ENCODE measurements at regions not wholly inside any gene's neighbourhood (a gene's known extent, or its start where the extent isn't known, plus 50 kb on each side); places are given as distances from the start of the nearest gene placed in this dataset.

DNA sequence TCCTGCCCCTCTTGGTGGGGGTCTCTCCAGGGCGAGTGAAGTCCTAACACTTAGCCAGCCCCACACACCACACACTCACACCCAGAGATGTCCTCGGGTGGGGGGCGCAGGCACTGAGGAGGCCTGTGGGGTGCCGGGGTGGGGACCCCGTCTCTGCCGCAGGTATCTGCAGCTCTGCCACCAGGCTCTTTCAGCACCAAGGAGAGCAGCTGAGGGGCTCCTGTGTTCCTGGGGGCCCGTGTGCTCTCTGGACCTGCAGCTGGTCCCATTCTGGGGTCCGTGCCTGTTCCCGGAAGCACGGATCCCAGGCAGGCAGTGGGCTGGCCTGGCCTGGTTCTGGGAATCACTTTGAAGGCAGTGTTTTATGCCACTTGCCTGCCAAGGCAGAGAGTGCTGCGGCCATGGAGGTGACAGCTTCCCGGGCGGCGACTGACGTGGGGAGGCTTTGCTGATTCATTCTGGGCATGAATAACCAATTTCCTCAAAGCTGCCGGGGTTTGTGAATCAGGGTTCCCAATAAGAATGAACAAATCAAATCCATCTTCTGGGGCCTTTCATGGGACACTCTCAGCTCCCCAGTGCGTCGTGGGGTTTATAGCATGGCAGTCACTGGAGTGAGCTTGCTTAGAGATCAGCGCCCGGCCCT lies 54.4 kb upstream of the SLCO4A1 start:
- Histone ChIP-seq H3K4me1 (ENCODE audit: low read depth, poor library complexity, severe bottlenecking) (no peaks in the 10 kb centered on the region), H3K4me2 (no peak overlapping the region), H3K4me3 (IDR thresholded peaks at IDR 0.05; ENCODE audit: insufficient read depth, low read depth, low read length) (no peak overlapping the region), H3K79me2 (ENCODE audit: insufficient read depth, low read depth) (no peaks in the 10 kb centered on the region), H3K27me3 (ENCODE audit: insufficient read depth, low read depth) (peaks cover 97% of the 10 kb centered on the region), H4K20me1 (ENCODE audit: insufficient read depth) (no peaks in the 10 kb centered on the region), H2AFZ (ENCODE audit: low read depth) (no peak overlapping the region), H3K9ac (no peak overlapping the region), H3K27ac (no peak overlapping the region), H3K36me3 (ENCODE audit: insufficient read depth) (no peaks in the 10 kb centered on the region)
- TF ChIP-seq, protein P1, sequence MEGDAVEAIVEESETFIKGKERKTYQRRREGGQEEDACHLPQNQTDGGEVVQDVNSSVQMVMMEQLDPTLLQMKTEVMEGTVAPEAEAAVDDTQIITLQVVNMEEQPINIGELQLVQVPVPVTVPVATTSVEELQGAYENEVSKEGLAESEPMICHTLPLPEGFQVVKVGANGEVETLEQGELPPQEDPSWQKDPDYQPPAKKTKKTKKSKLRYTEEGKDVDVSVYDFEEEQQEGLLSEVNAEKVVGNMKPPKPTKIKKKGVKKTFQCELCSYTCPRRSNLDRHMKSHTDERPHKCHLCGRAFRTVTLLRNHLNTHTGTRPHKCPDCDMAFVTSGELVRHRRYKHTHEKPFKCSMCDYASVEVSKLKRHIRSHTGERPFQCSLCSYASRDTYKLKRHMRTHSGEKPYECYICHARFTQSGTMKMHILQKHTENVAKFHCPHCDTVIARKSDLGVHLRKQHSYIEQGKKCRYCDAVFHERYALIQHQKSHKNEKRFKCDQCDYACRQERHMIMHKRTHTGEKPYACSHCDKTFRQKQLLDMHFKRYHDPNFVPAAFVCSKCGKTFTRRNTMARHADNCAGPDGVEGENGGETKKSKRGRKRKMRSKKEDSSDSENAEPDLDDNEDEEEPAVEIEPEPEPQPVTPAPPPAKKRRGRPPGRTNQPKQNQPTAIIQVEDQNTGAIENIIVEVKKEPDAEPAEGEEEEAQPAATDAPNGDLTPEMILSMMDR (conservative IDR thresholded peaks at IDR 0.05; ENCODE audit: low read depth, low read length) = no peak

DNA sequence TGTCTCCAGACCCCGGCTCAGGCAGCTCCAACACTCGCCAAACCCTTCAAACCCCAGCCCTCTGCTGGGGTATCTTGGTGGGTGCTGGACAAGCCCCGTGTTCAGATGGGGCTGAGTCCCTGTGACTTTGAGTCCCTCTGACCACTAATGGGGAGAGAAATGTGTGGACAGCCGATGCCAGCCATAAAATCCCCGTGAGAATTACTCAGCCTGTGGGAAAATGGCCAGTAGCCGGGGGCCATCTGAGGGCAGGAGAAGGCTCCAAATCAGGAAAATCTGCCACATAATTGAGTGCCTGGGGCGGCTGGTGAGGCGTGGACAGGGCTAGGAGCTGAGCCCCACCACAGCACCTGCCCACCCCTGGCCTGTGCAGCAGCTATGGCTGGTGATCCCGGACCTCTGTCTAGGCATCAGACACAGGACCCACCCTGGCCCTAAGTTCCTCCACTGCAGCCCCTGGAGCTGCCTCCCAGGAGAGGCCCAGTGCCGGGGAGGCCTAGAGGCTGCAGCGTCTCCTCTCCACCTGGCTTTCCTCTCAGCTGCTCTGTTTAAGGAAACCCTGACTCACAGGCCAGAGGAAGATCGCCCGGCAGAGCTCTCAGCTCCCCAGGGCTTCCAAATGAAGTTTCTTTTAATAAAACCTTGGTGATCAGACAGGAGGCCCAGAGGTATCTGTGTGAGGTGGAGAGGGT lies 53.7 kb upstream of the SLCO4A1 start:
- no peak overlapping the region for H2AFZ ChIP-seq (ENCODE audit: low read depth)
- no peaks in the 10 kb centered on the region for H4K20me1 ChIP-seq (ENCODE audit: insufficient read depth)
- H3K4me2 ChIP-seq = no peak overlapping the region
- H3K9ac ChIP-seq = no peak overlapping the region
- TF ChIP-seq, protein P1 (conservative IDR thresholded peaks at IDR 0.05; ENCODE audit: low read depth, low read length) = no peak
- no peaks in the 10 kb centered on the region for H3K4me1 ChIP-seq (ENCODE audit: low read depth, poor library complexity, severe bottlenecking)
- no peak overlapping the region for H3K4me3 ChIP-seq (IDR thresholded peaks at IDR 0.05; ENCODE audit: insufficient read depth, low read depth, low read length)
- peaks cover 96% of the 10 kb centered on the region for H3K27me3 ChIP-seq (ENCODE audit: insufficient read depth, low read depth)
- no peaks in the 10 kb centered on the region for H3K36me3 ChIP-seq (ENCODE audit: insufficient read depth)
- no peak overlapping the region for H3K27ac ChIP-seq
- H3K79me2 ChIP-seq (ENCODE audit: insufficient read depth, low read depth) = no peaks in the 10 kb centered on the region

DNA sequence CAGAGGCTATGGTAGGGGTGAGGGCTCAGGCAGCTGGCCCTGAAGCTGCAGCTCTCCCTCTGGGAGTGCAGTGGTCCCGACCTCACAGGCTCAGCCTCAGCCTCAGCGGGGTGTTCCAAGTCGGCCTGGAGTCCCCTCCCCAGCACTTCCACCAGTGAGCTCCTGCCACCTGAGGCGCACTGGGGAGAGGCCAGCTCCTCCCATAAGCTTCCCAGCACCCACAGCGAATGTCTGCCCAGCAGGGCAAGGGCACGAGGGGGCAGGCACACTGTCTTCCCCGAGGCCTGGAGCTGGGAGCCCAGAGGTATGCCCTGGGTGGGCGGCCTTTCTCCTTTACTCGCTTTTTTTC lies 53.2 kb upstream of the SLCO4A1 start:
- H3K27ac ChIP-seq = no peak overlapping the region
- TF ChIP-seq, protein P1 (conservative IDR thresholded peaks at IDR 0.05; ENCODE audit: low read depth, low read length) = no peak
- no peak overlapping the region for H3K4me2 ChIP-seq
- H3K4me1 ChIP-seq (ENCODE audit: low read depth, poor library complexity, severe bottlenecking) = no peaks in the 10 kb centered on the region
- no peaks in the 10 kb centered on the region for H3K36me3 ChIP-seq (ENCODE audit: insufficient read depth)
- no peak overlapping the region for H2AFZ ChIP-seq (ENCODE audit: low read depth)
- no peaks in the 10 kb centered on the region for H3K79me2 ChIP-seq (ENCODE audit: insufficient read depth, low read depth)
- no peak overlapping the region for H3K9ac ChIP-seq
- peaks cover 96% of the 10 kb centered on the region for H3K27me3 ChIP-seq (ENCODE audit: insufficient read depth, low read depth)
- H3K4me3 ChIP-seq (IDR thresholded peaks at IDR 0.05; ENCODE audit: insufficient read depth, low read depth, low read length) = no peak overlapping the region
- no peaks in the 10 kb centered on the region for H4K20me1 ChIP-seq (ENCODE audit: insufficient read depth)

DNA sequence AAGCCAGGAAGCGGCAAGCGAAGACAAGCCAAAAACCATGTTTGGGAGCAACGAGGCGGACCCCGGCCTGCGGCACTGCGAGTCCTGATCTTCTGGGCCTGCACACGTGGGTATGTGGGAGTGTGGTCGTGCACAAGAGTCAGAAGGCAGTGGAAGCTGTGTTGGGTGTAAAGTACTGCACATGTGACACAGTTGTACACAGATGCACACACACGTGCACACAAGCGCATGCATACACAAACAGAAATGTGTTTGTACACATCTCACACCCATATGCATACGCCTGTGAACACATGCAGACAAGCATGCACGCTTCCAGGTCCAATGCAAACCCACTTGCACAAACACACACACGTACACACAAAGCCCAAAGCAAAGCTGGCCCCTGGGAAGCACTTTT lies 52.6 kb upstream of the SLCO4A1 start:
- H3K4me2 ChIP-seq = no peak overlapping the region
- no peak overlapping the region for H2AFZ ChIP-seq (ENCODE audit: low read depth)
- no peaks in the 10 kb centered on the region for H3K79me2 ChIP-seq (ENCODE audit: insufficient read depth, low read depth)
- H3K27me3 ChIP-seq (ENCODE audit: insufficient read depth, low read depth) = peaks cover 96% of the 10 kb centered on the region
- no peak overlapping the region for H3K4me3 ChIP-seq (IDR thresholded peaks at IDR 0.05; ENCODE audit: insufficient read depth, low read depth, low read length)
- no peak overlapping the region for H3K9ac ChIP-seq
- H3K4me1 ChIP-seq (ENCODE audit: low read depth, poor library complexity, severe bottlenecking) = no peaks in the 10 kb centered on the region
- H4K20me1 ChIP-seq (ENCODE audit: insufficient read depth) = no peaks in the 10 kb centered on the region
- TF ChIP-seq, protein P1 (conservative IDR thresholded peaks at IDR 0.05; ENCODE audit: low read depth, low read length) = no peak
- H3K36me3 ChIP-seq (ENCODE audit: insufficient read depth) = no peaks in the 10 kb centered on the region
- no peak overlapping the region for H3K27ac ChIP-seq
